Neuron (in vitro differentiated cells): ENCODE measurements at regions not wholly inside any gene's neighbourhood (a gene's known extent, or its start where the extent isn't known, plus 50 kb on each side); places are given as distances from the start of the nearest gene placed in this dataset.

Source experiments
- H2AFZ ChIP-seq: one replicate; pipeline ENCODE4 v1.6.1; 2013; ENCODE audit warnings: low read depth, mild to moderate bottlenecking, inconsistent platforms, low read length, moderate library complexity
- H3K27me3 ChIP-seq: one replicate; pipeline ENCODE4 v1.6.1; 2013; ENCODE audit warnings: low read length; ENCODE audit not compliant: insufficient read depth
- H3K36me3 ChIP-seq: one replicate; pipeline ENCODE4 v1.6.1; 2013; ENCODE audit warnings: low read length; ENCODE audit not compliant: insufficient read depth
- H3K4me1 ChIP-seq: one replicate; pipeline ENCODE4 v1.6.1; 2013; ENCODE audit warnings: low read length; ENCODE audit not compliant: insufficient read depth
- H3K4me3 ChIP-seq: 2 replicates; pipeline ENCODE4 v1.5.1; 2013; ENCODE audit warnings: mild to moderate bottlenecking, low read length, moderate library complexity
- H3K9me3 ChIP-seq: one replicate; pipeline ENCODE4 v1.6.1; 2013; ENCODE audit warnings: low read length

GRCh38 chr15:93887151-93887550, 344.2 kb upstream of the MCTP2 start:
- no peak overlapping the region for H2AFZ ChIP-seq
- no peaks in the 10 kb centered on the region for H3K4me1 ChIP-seq
- H3K27me3 ChIP-seq: no peaks in the 10 kb centered on the region
- H3K4me3 ChIP-seq: no peak overlapping the region
- no peaks in the 10 kb centered on the region for H3K9me3 ChIP-seq
- H3K36me3 ChIP-seq: no peaks in the 10 kb centered on the region

GRCh38 chr15:93882779-93883178, 348.6 kb upstream of the MCTP2 start:
- H3K36me3 ChIP-seq: no peaks in the 10 kb centered on the region
- H2AFZ ChIP-seq: no peak overlapping the region
- H3K4me3 ChIP-seq: no peak overlapping the region
- no peaks in the 10 kb centered on the region for H3K4me1 ChIP-seq
- H3K9me3 ChIP-seq: no peaks in the 10 kb centered on the region
- no peaks in the 10 kb centered on the region for H3K27me3 ChIP-seq

- no peak overlapping the region for H2AFZ ChIP-seq
- no peak overlapping the region for H3K4me3 ChIP-seq
- no peaks in the 10 kb centered on the region for H3K9me3 ChIP-seq
- H3K27me3 ChIP-seq: no peaks in the 10 kb centered on the region
- no peaks in the 10 kb centered on the region for H3K36me3 ChIP-seq
- no peaks in the 10 kb centered on the region for H3K4me1 ChIP-seq
These were observed 349.2 kb upstream of the MCTP2 start for GRCh38 chr15:93882141-93882540.

- Histone ChIP-seq H3K4me3 (no peak overlapping the region), H2AFZ (no peak overlapping the region), H3K27me3 (no peaks in the 10 kb centered on the region)
These were observed 350.1 kb upstream of the MCTP2 start for GRCh38 chr15:93881310-93881709.

GRCh38 chr15:93880358-93880757, 351.0 kb upstream of the MCTP2 start:
- H3K4me3 ChIP-seq: no peak overlapping the region
- H3K27me3 ChIP-seq: no peaks in the 10 kb centered on the region
- no peaks in the 10 kb centered on the region for H3K36me3 ChIP-seq
- no peaks in the 10 kb centered on the region for H3K9me3 ChIP-seq
- no peak overlapping the region for H2AFZ ChIP-seq
- no peaks in the 10 kb centered on the region for H3K4me1 ChIP-seq

More at GRCh38 chr15:93881310-93881709, 350.1 kb upstream of the MCTP2 start:
- Histone ChIP-seq H3K4me1 (no peaks in the 10 kb centered on the region), H3K9me3 (no peaks in the 10 kb centered on the region), H3K36me3 (no peaks in the 10 kb centered on the region)

GRCh38 chr15:93870583-93870982, 360.8 kb upstream of the MCTP2 start:
- H2AFZ ChIP-seq: no peak overlapping the region
- H3K4me1 ChIP-seq: peaks cover 2% of the 10 kb centered on the region
- no peaks in the 10 kb centered on the region for H3K36me3 ChIP-seq
- H3K9me3 ChIP-seq: no peaks in the 10 kb centered on the region
- H3K4me3 ChIP-seq: no peak overlapping the region
- no peaks in the 10 kb centered on the region for H3K27me3 ChIP-seq

GRCh38 chr15:93866948-93867347, 364.4 kb upstream of the MCTP2 start:
- Histone ChIP-seq H2AFZ (no peak overlapping the region), H3K4me3 (no peak overlapping the region), H3K27me3 (no peaks in the 10 kb centered on the region), H3K9me3 (no peaks in the 10 kb centered on the region), H3K4me1 (no peaks in the 10 kb centered on the region), H3K36me3 (no peaks in the 10 kb centered on the region)

GRCh38 chr15:93866476-93866875, 364.9 kb upstream of the MCTP2 start:
- no peaks in the 10 kb centered on the region for H3K9me3 ChIP-seq
- H3K27me3 ChIP-seq: no peaks in the 10 kb centered on the region
- no peaks in the 10 kb centered on the region for H3K36me3 ChIP-seq
- H3K4me3 ChIP-seq: no peak overlapping the region
- no peaks in the 10 kb centered on the region for H3K4me1 ChIP-seq
- H2AFZ ChIP-seq: no peak overlapping the region

- Histone ChIP-seq H2AFZ (no peak overlapping the region), H3K9me3 (no peaks in the 10 kb centered on the region), H3K4me1 (no peaks in the 10 kb centered on the region), H3K36me3 (no peaks in the 10 kb centered on the region), H3K27me3 (no peaks in the 10 kb centered on the region), H3K4me3 (no peak overlapping the region)
These were observed 365.8 kb upstream of the MCTP2 start for GRCh38 chr15:93865586-93865985.

GRCh38 chr15:93862791-93863190, 368.6 kb upstream of the MCTP2 start:
- Histone ChIP-seq H3K27me3 (no peaks in the 10 kb centered on the region), H3K9me3 (no peaks in the 10 kb centered on the region), H3K4me1 (no peaks in the 10 kb centered on the region), H3K4me3 (no peak overlapping the region), H3K36me3 (no peaks in the 10 kb centered on the region), H2AFZ (no peak overlapping the region)

GRCh38 chr15:93861956-93862741, 369.2 kb upstream of the MCTP2 start:
- H3K4me3 ChIP-seq: no peak overlapping the region

GRCh38 chr15:93861413-93861812, 369.9 kb upstream of the MCTP2 start:
- no peaks in the 10 kb centered on the region for H3K4me1 ChIP-seq
- no peak overlapping the region for H3K4me3 ChIP-seq
- no peaks in the 10 kb centered on the region for H3K9me3 ChIP-seq
- no peak overlapping the region for H2AFZ ChIP-seq
- no peaks in the 10 kb centered on the region for H3K27me3 ChIP-seq
- no peaks in the 10 kb centered on the region for H3K36me3 ChIP-seq

More at GRCh38 chr15:93861956-93862741, 369.2 kb upstream of the MCTP2 start:
- no peaks in the 10 kb centered on the region for H3K36me3 ChIP-seq
- no peaks in the 10 kb centered on the region for H3K4me1 ChIP-seq
- no peaks in the 10 kb centered on the region for H3K27me3 ChIP-seq
- no peak overlapping the region for H2AFZ ChIP-seq
- no peaks in the 10 kb centered on the region for H3K9me3 ChIP-seq

- H2AFZ ChIP-seq: no peak overlapping the region
- no peaks in the 10 kb centered on the region for H3K36me3 ChIP-seq
- no peaks in the 10 kb centered on the region for H3K4me1 ChIP-seq
- no peaks in the 10 kb centered on the region for H3K9me3 ChIP-seq
- no peak overlapping the region for H3K4me3 ChIP-seq
- H3K27me3 ChIP-seq: no peaks in the 10 kb centered on the region
These were observed 370.7 kb upstream of the MCTP2 start for GRCh38 chr15:93860701-93861100.

- no peaks in the 10 kb centered on the region for H3K27me3 ChIP-seq
- no peak overlapping the region for H2AFZ ChIP-seq
- H3K9me3 ChIP-seq: no peaks in the 10 kb centered on the region
- H3K4me3 ChIP-seq: no peak overlapping the region
- no peaks in the 10 kb centered on the region for H3K4me1 ChIP-seq
- H3K36me3 ChIP-seq: no peaks in the 10 kb centered on the region
These were observed 372.2 kb upstream of the MCTP2 start for GRCh38 chr15:93859176-93859575.
